MM.1S (cell line): ENCODE measurements at regions not wholly inside any gene's neighbourhood (a gene's known extent, or its start where the extent isn't known, plus 50 kb on each side); places are given as distances from the start of the nearest gene placed in this dataset.

Source experiments
- DNase-seq: peaks from one replicate; pipeline ENCODE4 v3.0.0-alpha.2; 2015
- H2AFZ ChIP-seq: fragments of 300-600 bp; sonication (generic); 2 replicates; pipeline ENCODE4 v1.6.0; 2016; ENCODE audit warnings: antibody characterized with exemption, low read length
- H3F3A ChIP-seq: fragments of 300-600 bp; sonication (generic); 2 replicates; pipeline ENCODE4 v1.6.1; 2016; ENCODE audit warnings: mild to moderate bottlenecking, antibody characterized with exemption, low read length, moderate library complexity, mixed read lengths; ENCODE audit not compliant: insufficient read depth
- H3K27ac ChIP-seq: fragments of 300-600 bp; sonication (generic); 2 replicates; pipeline ENCODE4 v1.5.1; 2016; ENCODE audit warnings: mild to moderate bottlenecking, low read length
- H3K27me3 ChIP-seq: fragments of 300-600 bp; sonication (generic); replicated peaks from 2 replicates; pipeline ENCODE4 v1.6.0; 2016; ENCODE audit warnings: low read length; ENCODE audit not compliant: insufficient read depth
- H3K36me3 ChIP-seq: fragments of 300-600 bp; sonication (generic); replicated peaks from 2 replicates; pipeline ENCODE4 v1.6.1; 2016; ENCODE audit warnings: mild to moderate bottlenecking, low read length, mixed read lengths; ENCODE audit not compliant: insufficient read depth
- H3K4me1 ChIP-seq: fragments of 300-600 bp; sonication (generic); 2 replicates; pipeline ENCODE4 v1.6.1; 2016; ENCODE audit warnings: low read length, mixed read lengths
- H3K4me2 ChIP-seq: fragments of 300-600 bp; sonication (generic); 2 replicates; pipeline ENCODE4 v1.6.0; 2016; ENCODE audit warnings: low read depth, low read length
- H3K4me3 ChIP-seq: fragments of 300-600 bp; sonication (generic); 2 replicates; pipeline ENCODE4 v1.5.1; 2016; ENCODE audit warnings: low read length, mixed read lengths
- H3K79me2 ChIP-seq: fragments of 300-600 bp; sonication (generic); 2 replicates; pipeline ENCODE4 v1.6.1; 2016; ENCODE audit warnings: mixed run types, low read length, mixed read lengths
- H3K9ac ChIP-seq: fragments of 300-600 bp; sonication (generic); 2 replicates; pipeline ENCODE4 v1.6.1; 2016; ENCODE audit warnings: low read length, mixed read lengths
- H3K9me2 ChIP-seq: fragments of 300-600 bp; sonication (generic); replicated peaks from 2 replicates; pipeline ENCODE4 v1.6.1; 2016; ENCODE audit warnings: mild to moderate bottlenecking, low read length, mixed read lengths; ENCODE audit not compliant: insufficient read depth
- H3K9me3 ChIP-seq: fragments of 300-600 bp; sonication (generic); replicated peaks from 2 replicates; pipeline ENCODE4 v1.6.1; 2016; ENCODE audit warnings: mild to moderate bottlenecking, low read length, mixed read lengths; ENCODE audit not compliant: insufficient read depth
- H4K20me1 ChIP-seq: fragments of 300-600 bp; sonication (generic); 2 replicates; pipeline ENCODE4 v1.6.1; 2016; ENCODE audit warnings: mild to moderate bottlenecking, low read length, moderate library complexity, mixed read lengths; ENCODE audit not compliant: insufficient read depth
- EZH2 ChIP-seq: fragments of 300-600 bp; sonication (generic); optimal IDR thresholded peaks from 2 replicates; pipeline ENCODE3; 2017; ENCODE audit warnings: low read depth, mild to moderate bottlenecking, antibody characterized with exemption, low read length, mixed read lengths
- EZH2phosphoT487 ChIP-seq: fragments of 300-600 bp; sonication (generic); IDR thresholded peaks from 2 replicates; pipeline ENCODE4 v1.6.1; 2018; ENCODE audit warnings: antibody characterized with exemption, low read length
- TF ChIP-seq, protein P1 (sequence below): fragments of 300-600 bp; sonication (generic); IDR thresholded peaks from 2 replicates; pipeline ENCODE4 v1.5.1; 2016; ENCODE audit warnings: antibody characterized with exemption, low read length, mixed read lengths

- no peaks in the 10 kb centered on the region for H3K36me3 ChIP-seq
- H3K4me2 ChIP-seq = no peak overlapping the region
- H4K20me1 ChIP-seq = no peaks in the 10 kb centered on the region
- H3K4me3 ChIP-seq = no peak overlapping the region
- H3K9me3 ChIP-seq = no peaks in the 10 kb centered on the region
- peaks cover 12% of the 10 kb centered on the region for H3F3A ChIP-seq
- H3K27me3 ChIP-seq = no peaks in the 10 kb centered on the region
- TF ChIP-seq, protein P1, sequence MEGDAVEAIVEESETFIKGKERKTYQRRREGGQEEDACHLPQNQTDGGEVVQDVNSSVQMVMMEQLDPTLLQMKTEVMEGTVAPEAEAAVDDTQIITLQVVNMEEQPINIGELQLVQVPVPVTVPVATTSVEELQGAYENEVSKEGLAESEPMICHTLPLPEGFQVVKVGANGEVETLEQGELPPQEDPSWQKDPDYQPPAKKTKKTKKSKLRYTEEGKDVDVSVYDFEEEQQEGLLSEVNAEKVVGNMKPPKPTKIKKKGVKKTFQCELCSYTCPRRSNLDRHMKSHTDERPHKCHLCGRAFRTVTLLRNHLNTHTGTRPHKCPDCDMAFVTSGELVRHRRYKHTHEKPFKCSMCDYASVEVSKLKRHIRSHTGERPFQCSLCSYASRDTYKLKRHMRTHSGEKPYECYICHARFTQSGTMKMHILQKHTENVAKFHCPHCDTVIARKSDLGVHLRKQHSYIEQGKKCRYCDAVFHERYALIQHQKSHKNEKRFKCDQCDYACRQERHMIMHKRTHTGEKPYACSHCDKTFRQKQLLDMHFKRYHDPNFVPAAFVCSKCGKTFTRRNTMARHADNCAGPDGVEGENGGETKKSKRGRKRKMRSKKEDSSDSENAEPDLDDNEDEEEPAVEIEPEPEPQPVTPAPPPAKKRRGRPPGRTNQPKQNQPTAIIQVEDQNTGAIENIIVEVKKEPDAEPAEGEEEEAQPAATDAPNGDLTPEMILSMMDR = no peak
- TF ChIP-seq EZH2phosphoT487 (no peak), EZH2 (no peak)
- H3K9me2 ChIP-seq = no peaks in the 10 kb centered on the region
- H3K79me2 ChIP-seq = no peaks in the 10 kb centered on the region
- no peak overlapping the region for H3K27ac ChIP-seq
- H2AFZ ChIP-seq = no peak overlapping the region
- H3K9ac ChIP-seq = no peak overlapping the region
- H3K4me1 ChIP-seq = peaks cover 13% of the 10 kb centered on the region
- DNase-seq = no peak
Measured at GRCh38 chr12:58419905-58420304, 478.5 kb downstream of the ATP23 start.

GRCh38 chr12:58420503-58420902, 479.1 kb downstream of the ATP23 start:
- Histone ChIP-seq H3K4me3 (no peak overlapping the region), H3K4me1 (peaks cover 18% of the 10 kb centered on the region), H2AFZ (no peak overlapping the region), H3K9ac (no peak overlapping the region), H3K9me3 (no peaks in the 10 kb centered on the region), H3K36me3 (no peaks in the 10 kb centered on the region), H3F3A (peaks cover 18% of the 10 kb centered on the region), H3K4me2 (no peak overlapping the region), H3K9me2 (no peaks in the 10 kb centered on the region), H4K20me1 (no peaks in the 10 kb centered on the region), H3K27ac (no peak overlapping the region), H3K27me3 (no peaks in the 10 kb centered on the region), H3K79me2 (no peaks in the 10 kb centered on the region)
- no peak for DNase-seq
- no peak for TF ChIP-seq EZH2
- no peak for TF ChIP-seq EZH2phosphoT487
- TF ChIP-seq, protein P1 = no peak

DNA sequence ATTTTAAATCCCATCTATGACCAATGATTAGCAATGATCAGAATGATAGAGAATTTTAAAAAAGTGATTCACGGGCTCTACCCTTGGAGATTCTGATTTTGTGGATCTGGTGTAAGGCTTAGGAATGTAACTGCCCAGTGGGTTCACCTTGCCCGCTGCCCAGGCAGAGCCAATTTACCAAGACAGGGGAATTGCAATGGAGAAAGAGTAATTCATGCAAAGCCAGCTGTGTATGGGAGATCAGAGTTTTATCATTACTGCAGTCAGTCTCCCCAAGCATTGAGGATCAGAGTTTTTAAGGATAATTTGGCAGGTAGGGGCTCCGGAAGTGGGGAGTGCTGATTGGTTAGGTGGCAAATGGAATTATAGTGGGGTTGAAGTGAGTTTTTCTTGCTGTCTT, 480.6 kb downstream of the ATP23 start:
- peaks cover 31% of the 10 kb centered on the region for H3K4me1 ChIP-seq

More for the DNA sequence above, 480.6 kb downstream of the ATP23 start:
- Histone ChIP-seq H3K79me2 (no peaks in the 10 kb centered on the region), H3K9me2 (no peaks in the 10 kb centered on the region), H3K27me3 (no peaks in the 10 kb centered on the region), H3F3A (peaks cover 25% of the 10 kb centered on the region), H3K4me2 (no peak overlapping the region), H3K9me3 (no peaks in the 10 kb centered on the region), H3K4me3 (no peak overlapping the region), H3K36me3 (no peaks in the 10 kb centered on the region), H3K9ac (no peak overlapping the region), H2AFZ (no peak overlapping the region), H4K20me1 (no peaks in the 10 kb centered on the region), H3K27ac (no peak overlapping the region)
- TF ChIP-seq EZH2 (no peak), EZH2phosphoT487 (no peak)
- TF ChIP-seq, protein P1 = no peak
- DNase-seq = no peak
